ENCODE measurements at regions not wholly inside any gene's neighbourhood (a gene's known extent, or its start where the extent isn't known, plus 50 kb on each side); places are given as distances from the start of the nearest gene placed in this dataset.

DNA sequence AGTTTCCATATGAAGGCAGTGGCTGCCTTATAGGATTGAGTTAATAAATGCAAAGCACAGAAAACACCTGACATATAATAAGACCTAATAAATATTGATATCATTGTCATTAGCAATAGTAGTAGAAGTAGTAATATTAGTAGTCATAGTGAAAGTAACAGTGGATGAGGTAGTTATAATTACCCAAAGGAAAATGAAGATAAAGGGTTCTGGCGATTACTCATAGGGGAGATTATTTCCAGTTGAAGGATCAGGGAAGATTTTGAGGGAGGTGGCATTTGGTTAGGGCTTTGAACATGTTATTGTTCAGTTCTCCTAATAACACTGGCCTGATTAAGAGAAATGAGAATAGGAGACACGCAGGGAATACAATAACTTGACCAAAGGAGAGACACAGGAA, 131.9 kb upstream of the GPRIN3 start:
- Histone ChIP-seq H3K27me3 (replicated peaks; ENCODE audit: insufficient read depth) (no peaks in the 10 kb centered on the region), H3K4me1 (replicated peaks) (no peaks in the 10 kb centered on the region), H3K36me3 (no peaks in the 10 kb centered on the region), H3K27ac (no peak overlapping the region), H3K4me3 (no peak overlapping the region), H3K9me3 (no peaks in the 10 kb centered on the region)
- no peak for TF ChIP-seq POLR2AphosphoS5 (IDR thresholded peaks at IDR 0.05)
- no peak for TF ChIP-seq POLR2A (IDR thresholded peaks at IDR 0.05)
- TF ChIP-seq, protein P1, sequence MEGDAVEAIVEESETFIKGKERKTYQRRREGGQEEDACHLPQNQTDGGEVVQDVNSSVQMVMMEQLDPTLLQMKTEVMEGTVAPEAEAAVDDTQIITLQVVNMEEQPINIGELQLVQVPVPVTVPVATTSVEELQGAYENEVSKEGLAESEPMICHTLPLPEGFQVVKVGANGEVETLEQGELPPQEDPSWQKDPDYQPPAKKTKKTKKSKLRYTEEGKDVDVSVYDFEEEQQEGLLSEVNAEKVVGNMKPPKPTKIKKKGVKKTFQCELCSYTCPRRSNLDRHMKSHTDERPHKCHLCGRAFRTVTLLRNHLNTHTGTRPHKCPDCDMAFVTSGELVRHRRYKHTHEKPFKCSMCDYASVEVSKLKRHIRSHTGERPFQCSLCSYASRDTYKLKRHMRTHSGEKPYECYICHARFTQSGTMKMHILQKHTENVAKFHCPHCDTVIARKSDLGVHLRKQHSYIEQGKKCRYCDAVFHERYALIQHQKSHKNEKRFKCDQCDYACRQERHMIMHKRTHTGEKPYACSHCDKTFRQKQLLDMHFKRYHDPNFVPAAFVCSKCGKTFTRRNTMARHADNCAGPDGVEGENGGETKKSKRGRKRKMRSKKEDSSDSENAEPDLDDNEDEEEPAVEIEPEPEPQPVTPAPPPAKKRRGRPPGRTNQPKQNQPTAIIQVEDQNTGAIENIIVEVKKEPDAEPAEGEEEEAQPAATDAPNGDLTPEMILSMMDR (IDR thresholded peaks at IDR 0.05), result no peak
- no peak for DNase-seq (ENCODE audit: low spot score)
- intact Hi-C loops (cut with DNase I), result loop anchor here (10.0 kb wide), 1 partner anchor 285 kb away; no protein-coding TSS in a partner anchor
- 88% methylated on average over 2 of the region's 2 CpGs for WGBS

DNA sequence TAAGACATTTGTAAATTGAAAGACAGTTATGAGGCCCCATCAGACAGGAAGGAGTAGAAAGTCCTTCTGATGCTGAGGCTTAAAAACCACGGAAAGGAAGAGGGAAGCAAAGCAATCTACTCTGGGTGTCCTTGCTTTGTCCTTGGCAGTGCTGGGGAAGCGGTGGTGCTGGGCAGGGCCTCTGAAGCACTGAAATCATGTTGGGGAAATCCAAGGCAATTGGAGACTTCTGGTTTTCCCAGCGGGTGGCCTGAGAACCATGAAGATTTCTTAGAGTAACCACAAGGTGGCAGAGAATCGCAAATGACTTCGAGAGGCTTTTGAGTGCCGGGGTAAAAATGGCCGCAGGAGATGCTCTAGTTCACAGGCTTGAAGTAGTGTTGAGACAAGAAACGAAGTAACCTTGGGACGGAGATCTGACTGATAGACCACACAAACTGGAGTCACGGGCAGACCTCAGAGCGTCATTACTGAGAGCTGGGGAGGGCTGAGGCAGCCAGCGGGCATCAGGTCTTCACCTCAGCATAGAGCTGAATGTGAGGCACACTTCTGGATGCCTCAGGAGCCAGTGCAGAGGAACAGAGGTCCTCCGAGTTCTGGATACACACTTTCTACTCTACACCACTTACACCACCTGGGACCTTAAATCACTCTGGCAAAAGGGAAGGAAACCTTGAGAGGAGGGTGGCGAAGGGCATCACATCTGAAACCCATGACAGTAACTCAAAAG, 130.7 kb upstream of the GPRIN3 start:
- WGBS, result 81% methylated on average over 14 of the region's 14 CpGs
- Histone ChIP-seq H3K9me3 (no peaks in the 10 kb centered on the region), H3K27ac (no peak overlapping the region), H3K4me1 (replicated peaks) (no peaks in the 10 kb centered on the region), H3K36me3 (no peaks in the 10 kb centered on the region), H3K4me3 (no peak overlapping the region), H3K27me3 (replicated peaks; ENCODE audit: insufficient read depth) (no peaks in the 10 kb centered on the region)
- intact Hi-C loops (cut with DNase I), result loop anchor here (10.0 kb wide), 1 partner anchor 283 kb away; no protein-coding TSS in a partner anchor
- DNase-seq (ENCODE audit: low spot score), result peak; percentile 9
- TF ChIP-seq, protein P1 (IDR thresholded peaks at IDR 0.05), result peak in 3 of 4 experiments; percentile 24 to 34 (median 32)
- TF ChIP-seq POLR2AphosphoS5 (IDR thresholded peaks at IDR 0.05), result no peak

DNA sequence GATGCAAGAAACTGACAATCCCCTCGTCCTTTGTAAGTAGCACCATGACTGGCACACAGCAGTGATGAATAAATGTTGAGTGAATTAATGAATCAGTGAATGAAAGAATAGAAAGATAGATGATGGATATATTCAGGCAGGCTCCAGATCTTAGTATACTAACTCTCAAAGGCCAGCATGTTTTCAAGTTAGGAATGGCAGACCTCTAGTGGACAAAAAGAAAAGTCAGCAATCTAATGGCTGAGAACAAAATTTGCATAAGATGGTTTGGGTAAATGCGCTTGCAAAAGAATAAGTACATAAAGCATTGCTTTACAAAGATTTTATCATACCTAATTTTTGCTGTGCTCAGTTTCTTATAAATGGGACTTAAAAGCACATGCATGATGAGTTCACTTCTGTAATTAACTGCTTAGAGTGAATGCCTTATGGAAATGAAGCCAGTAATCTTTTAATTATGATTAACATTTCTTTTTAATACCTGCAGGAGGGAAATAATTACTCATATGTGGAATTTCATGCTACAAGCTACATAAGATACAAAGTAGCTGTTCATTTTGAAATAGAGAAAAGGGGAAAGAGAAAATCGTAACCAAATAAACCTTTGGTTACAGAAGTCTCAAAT, 126.9 kb upstream of the GPRIN3 start:
- TF ChIP-seq, protein P1 (IDR thresholded peaks at IDR 0.05), result peak; percentile 35 to 79 (median 67)
- TF ChIP-seq POLR2AphosphoS5 (IDR thresholded peaks at IDR 0.05), result no peak
- no peaks in the 10 kb centered on the region for H3K27me3 ChIP-seq (replicated peaks; ENCODE audit: insufficient read depth)

DNA sequence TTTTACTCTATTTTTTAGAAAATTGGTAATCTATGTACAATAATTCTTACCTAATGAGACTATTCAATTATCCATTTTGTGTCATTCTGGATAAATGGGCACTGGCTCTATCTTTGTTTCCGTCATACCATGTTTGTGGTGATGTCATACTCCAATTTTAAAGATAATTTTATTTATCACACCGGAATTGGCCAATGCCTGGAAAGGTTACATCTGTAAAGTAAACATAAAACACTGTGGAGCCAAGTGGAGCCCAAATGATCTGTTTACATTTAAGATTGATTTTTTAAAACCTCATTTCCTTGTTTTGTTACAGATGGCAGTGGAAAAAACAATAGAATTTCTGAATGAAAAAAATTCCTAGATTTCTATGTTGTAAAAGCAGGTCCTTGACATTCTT, 120.2 kb upstream of the GPRIN3 start:
- WGBS, result 83% methylated on average over 2 of the region's 2 CpGs
- intact Hi-C loops (cut with DNase I), result no loop called here

More for the DNA sequence above, 126.9 kb upstream of the GPRIN3 start:
- no peak for DNase-seq (ENCODE audit: low spot score)
- WGBS, result 55% methylated on average over 3 of the region's 3 CpGs
- Histone ChIP-seq H3K36me3 (no peaks in the 10 kb centered on the region), H3K4me3 (no peak overlapping the region), H3K27ac (no peak overlapping the region), H3K9me3 (no peaks in the 10 kb centered on the region), H3K4me1 (replicated peaks) (no peaks in the 10 kb centered on the region)
- intact Hi-C loops (cut with DNase I), result loop anchor here (2.0 to 10.0 kb wide), 2 partner anchors 210 to 280 kb away; no protein-coding TSS in a partner anchor

More for the DNA sequence above, 120.2 kb upstream of the GPRIN3 start:
- no peaks in the 10 kb centered on the region for H3K27me3 ChIP-seq (replicated peaks; ENCODE audit: insufficient read depth)
- H3K36me3 ChIP-seq, result no peaks in the 10 kb centered on the region
- TF ChIP-seq POLR2AphosphoS5 (IDR thresholded peaks at IDR 0.05), result no peak
- no peak for TF ChIP-seq POLR2A (IDR thresholded peaks at IDR 0.05)
- TF ChIP-seq, protein P1 (IDR thresholded peaks at IDR 0.05), result no peak
- no peaks in the 10 kb centered on the region for H3K9me3 ChIP-seq
- no peak for DNase-seq (ENCODE audit: low spot score)
- H3K27ac ChIP-seq, result no peak overlapping the region
- no peak overlapping the region for H3K4me3 ChIP-seq
- no peaks in the 10 kb centered on the region for H3K4me1 ChIP-seq (replicated peaks)

All from prostate gland (tissue), 2 donors.